GM18502 (cell line): ENCODE measurements at regions not wholly inside any gene's neighbourhood (a gene's known extent, or its start where the extent isn't known, plus 50 kb on each side); places are given as distances from the start of the nearest gene placed in this dataset.
"Not testable (repeated sequence)": the region's sequence is repeated elsewhere in the genome, so short reads cannot be mapped to it uniquely, and the experiment has no call there.

Source experiments
- ATAC-seq: cut with Tn5 transposase; IDR thresholded peaks from one replicate; pipeline ENCODE4 v1.9.1; 2021; ENCODE audit warnings: mild to moderate bottlenecking; ENCODE audit not compliant: unreplicated experiment, poor library complexity

DNA sequence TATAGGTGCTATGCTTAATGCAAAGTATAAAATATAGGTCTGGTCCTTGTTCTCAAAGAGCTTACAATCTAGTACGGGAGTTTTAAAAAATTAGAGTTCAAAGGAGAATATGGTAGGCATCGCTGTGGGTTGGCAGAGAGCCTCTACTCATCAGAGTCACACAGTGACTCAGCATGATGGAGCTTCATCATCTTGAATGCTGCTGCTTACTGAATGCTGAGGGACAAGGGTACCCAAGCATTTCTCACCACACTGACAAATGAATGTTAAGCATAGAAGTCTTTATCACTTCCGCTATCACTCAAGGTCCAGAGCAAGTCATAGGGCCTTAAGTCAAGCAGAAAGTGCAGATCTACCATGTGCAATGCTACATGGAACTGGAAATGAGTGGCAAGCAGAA, 268.6 kb upstream of the IGFBP7 start:
- no peak for ATAC-seq

DNA sequence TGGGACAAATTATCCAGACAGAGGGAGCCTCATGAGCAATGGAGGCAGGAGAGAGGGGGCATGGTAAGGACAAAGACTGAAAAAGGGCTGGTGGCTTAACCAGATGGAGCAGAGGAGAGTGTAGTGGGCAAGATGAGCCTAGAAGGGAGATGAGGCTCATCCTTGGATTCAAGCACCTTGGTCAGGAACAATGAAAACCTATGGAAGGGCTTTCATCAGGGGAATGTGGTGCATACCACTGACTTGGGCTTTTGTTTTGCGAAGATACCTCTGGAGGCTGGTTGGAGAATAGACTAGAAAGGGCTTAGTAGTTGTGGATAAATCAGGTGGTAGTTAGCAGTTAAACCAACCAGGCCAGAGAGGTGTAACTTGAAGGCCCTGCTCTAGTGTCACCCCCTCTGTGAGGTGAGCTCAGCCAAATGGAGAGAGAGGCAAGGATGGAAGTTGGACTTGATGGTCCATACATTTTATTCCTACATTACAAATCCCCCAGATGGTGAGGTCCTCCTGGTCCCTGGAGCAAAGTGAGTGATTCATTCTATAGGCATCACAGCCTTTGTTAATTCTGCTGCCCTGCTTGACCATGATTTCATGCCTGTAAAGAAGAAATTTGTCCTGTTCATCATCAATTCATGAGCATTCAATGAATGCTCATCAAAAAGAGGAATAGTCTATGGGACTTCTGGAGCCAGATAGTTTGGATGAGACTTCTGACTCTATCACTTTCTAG, 264.8 kb upstream of the IGFBP7 start:
- ATAC-seq: no peak

DNA sequence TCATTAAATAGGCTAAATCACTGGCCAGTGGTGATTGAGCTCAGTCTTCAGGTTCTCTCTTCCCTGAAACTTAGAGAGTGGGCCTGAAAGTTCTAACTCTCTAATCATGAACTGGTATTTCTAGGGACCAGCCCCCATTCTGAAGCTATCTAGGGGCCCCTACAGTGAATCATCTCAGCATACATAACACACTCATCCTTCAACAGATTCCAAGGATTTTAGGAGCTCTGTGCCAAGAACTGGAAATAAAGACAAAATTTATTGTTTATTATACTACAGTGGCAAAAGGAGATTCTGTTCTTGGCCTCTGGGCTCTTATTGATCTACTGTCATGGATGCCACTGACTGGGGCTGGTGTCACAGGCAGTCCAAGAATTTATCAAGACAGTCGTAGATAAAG, 263.8 kb upstream of the IGFBP7 start:
- ATAC-seq: no peak

DNA sequence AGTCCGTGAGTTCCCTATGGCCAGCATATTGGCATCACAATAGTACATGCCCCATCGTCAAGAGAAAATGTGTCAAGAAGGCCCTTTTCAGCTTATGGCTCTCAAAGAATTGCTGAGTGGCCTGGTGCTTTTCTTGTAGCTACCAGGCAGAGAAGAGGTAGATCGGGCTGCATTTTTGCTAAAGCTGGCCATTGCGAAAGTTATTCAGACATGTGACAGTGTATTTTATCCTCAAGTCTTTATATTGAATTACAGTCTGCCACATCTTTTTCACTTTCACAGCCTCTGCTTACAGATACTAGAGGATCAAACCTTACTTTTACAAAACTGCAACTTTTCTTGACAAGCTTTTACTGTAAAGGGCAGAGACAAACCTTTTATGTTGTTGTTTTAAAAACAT, 261.5 kb upstream of the IGFBP7 start:
- no peak for ATAC-seq

DNA sequence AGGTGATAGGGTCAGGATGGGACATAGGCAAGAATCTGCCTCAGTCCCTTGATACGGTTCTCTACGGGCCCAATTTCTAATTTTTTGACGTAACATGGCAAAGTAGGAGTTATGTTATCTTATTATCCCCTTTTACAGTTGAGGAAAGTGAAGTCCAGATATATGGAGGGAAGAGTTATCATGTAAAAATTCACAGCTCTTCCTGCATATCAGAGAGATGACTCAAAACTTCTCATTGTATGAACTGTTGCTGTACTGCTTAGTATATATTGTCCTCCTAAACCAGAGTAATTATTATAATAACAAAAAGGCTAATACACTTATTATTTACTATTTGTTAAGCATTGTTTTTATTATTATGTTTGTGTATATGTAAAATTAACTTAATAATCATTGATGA, 260.5 kb upstream of the IGFBP7 start:
- no peak for ATAC-seq

DNA sequence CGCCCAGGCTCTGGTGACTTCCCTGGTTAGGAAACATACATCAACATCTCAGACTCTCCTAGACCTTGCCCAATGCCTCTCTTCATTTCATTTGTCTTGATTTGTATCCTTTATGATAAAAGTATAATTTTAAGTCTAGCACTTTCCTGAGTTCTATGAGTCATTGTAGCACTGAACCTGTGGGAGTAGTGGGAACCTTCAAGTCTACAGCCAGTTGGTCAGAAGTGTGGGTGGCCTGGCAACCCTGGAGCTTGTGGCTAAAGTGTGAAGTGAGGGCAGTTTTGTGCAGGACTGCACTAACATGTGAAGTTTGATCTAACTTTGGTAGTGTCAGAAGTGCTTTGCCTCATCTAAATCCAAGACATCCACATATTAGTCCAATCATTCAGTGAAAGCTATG, 259.3 kb upstream of the IGFBP7 start:
- ATAC-seq: no peak

DNA sequence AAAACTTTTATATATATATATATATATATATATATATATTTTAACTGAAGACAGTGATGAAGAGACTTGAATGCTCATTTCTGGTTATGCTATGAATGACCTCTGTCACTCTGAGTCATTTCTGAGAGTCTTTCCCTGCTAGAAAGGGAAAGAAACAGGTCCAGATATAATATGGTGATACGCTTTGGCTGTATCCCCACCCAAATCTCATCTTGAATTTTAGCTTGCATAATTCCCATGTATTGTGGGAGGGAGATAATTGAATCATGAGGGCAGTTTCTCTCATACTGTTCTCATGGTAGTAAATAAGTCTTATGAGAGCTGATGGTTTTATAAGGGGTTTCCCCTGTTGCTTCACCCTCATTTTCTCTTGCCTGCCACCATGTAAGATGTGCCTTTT, 254.1 kb upstream of the IGFBP7 start:
- no peak for ATAC-seq

DNA sequence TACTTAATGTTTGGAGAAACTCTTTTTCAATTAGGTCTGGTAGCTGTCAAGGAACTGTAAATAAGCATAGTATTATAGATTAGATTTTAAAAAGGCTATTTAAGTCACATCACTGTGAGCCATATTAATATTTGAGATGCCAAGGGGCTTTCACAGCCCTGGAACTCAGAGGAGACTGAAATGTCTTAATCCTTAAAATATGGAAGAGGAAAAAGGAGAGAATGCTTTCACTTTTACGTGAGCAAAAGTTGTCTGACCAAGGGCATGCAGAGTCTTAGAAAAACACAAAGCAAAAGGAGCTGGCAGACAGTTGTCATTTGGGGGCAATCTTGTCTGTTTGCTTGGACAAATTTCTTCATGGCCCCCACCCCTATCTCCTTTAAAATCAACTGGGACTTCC, 253.2 kb upstream of the IGFBP7 start:
- no peak for ATAC-seq

DNA sequence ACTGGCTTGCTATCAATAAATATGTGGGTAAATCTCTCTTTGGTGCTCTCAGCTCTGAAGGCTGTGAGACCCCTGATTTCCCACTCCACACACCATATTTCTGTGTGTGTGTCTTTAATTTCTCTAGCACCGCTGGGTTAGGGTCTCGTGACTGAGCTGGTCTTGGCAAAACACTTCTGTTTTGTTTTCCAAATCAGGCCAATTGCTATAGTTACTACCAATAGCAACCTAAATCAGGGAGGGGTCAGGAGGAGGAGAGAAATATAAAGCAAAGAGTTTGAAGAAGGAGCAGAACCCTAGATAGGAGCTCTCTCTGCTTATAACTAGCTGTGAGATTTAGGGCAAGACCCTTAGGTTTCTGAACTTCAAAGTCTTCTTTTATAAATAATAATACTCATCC, 250.5 kb upstream of the IGFBP7 start:
- no peak for ATAC-seq

DNA sequence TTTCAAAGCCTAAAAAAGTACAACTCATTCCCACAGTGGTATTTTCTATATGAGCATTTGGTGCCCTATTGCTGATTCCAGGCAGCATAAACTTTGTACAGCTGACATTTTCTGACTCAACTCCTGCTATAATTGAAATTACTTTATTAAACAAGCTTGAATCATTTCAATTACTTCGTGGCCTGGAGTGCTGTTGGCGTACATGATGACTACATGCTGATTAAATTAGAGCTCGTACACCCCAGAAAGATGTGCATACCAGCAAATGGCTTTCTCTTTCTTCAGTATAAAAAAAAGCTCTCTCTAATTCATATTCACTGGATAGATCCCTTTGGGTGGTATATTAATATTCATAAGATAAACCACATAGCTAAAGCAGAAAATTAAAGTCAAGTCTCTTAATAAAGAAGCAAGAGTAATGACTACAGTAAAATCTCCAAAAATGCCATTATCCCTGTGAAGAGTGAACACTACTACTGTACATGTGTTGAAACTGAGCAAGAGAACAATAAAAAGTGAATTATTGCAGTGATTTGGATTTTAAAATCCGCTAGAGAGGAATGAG, 245.0 kb upstream of the IGFBP7 start:
- no peak for ATAC-seq

DNA sequence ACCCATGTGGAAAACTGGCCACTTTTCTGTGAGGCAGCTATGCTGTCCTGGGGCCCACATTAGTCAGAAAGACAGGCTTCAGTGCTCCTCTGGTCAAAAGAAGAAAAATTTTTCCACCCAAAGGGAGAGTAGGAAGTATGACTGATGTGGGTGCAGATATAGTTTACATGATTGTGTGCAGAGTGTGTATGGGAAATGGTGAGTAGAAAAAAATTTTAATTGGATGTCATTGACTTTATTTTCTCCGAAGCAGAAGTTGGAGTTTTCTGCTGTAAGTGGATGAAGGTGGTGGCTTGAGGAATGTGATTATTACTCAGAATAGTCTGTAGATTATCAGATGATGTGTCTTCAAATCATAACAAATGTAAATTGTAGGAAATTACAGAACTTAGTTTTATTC, 241.5 kb upstream of the IGFBP7 start:
- no peak for ATAC-seq

DNA sequence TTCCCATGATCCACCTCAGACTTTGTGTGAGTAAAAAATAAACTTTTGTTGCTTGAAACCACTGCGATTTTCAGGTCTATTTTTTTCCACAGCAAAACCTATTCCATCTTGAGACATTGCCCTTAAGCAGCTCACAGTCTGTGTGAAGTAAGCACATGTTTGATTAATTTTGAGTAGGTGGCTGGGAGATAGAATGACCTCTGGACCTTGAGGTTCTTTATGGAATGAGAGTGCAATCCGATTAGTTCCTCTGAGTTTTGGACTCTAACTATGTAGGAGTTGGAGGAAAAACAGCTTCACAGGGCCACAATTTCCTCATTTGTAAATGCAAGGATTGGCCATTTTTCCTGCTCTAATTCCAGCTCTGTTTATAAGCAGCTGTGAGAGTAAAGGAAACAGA, 234.1 kb upstream of the IGFBP7 start:
- no peak for ATAC-seq

DNA sequence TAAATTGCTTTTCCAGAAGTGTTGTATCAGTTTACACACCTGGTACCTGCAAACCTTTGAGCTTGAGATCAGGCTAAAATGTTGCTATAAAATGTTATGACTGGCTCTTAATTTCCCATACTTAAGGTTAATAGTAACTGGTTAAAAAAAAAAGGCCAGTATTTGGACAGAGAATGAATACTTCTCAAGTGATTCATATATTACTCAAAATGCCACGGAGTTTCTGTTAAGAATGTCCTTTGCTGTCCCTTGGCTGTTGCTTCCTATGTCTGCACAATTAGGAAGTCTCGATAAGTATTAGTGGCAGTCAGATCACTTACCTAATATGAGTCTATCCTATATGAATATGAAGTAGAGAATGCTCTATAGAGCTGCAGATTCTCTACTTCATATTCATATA, 232.2 kb upstream of the IGFBP7 start:
- ATAC-seq: no peak

DNA sequence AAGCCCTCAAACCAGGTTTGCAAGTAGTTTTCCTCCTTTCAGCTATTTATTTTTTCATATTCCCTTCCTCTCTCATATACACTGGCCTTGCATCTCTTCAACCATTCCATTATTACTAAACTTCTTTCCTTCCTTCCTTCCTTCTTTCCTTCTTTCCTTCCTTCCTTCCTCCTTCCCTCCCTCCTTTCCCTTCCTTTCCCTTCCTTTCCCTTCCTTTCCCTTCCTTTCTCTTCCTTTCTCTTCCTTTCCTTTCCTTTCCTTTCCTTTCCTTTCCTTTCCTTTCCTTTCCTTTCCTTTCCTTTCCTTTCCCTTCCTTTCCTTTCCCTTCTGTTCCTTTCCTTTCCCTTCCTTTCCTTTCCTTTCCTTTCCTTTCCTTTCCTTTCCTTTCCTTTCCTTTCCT, 228.7 kb upstream of the IGFBP7 start:
- ATAC-seq: not testable (repeated sequence)

DNA sequence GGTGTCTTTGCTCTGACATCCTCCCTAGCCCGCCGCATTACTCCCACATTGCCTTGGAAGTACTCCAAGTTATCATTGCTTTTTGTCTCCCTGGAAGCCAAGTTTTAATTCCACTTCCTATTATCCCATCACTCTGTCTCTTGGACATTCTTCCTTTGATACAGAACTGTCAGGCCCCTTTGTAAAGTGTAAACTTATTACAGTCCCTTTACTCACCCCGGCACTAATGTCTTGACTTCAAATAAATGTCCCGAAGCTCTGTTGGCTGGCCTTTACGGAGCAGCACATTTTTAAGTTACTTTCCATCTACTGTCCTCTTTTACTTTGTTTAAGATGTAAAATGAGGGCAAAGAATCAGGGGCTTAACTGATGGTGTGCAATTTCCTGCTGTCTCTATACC, 223.5 kb upstream of the IGFBP7 start:
- no peak for ATAC-seq

DNA sequence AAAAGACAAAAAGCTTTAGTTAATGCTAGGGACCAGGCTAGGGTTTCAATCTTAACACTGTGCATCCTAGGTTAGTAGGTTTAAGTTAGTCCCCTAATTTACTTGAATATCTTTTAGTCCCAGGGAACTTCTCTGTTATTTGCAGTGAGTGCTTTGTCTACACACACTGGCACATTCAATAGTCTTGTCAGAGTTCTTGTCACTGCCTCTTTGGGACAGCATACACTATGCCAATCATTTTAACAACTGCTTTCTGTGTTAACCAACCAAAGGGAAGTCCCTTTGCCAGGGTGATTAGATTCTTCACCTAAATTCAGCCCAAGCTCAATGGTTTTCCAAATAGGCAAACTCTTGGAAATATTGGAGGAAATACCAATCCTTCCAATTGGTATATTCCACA, 221.8 kb upstream of the IGFBP7 start:
- no peak for ATAC-seq

DNA sequence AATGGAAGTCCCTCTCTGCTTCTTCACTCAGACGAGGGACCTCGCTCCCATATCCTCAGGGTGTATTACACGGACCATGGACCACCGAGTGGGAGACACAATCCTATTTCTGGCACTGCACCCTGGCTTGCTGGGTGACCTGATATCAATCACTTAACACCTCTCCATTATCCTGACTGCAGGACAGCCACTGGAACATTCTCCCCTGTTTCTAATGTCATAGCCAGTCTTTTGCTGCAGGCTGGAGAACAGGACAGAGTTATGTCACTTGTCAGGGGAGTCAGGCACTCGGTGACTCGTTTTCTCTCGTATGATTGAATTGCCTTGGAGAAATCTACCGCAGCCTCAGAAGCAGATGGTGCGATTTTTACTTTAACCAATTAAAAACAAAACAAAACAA, 219.1 kb upstream of the IGFBP7 start:
- ATAC-seq: no peak

DNA sequence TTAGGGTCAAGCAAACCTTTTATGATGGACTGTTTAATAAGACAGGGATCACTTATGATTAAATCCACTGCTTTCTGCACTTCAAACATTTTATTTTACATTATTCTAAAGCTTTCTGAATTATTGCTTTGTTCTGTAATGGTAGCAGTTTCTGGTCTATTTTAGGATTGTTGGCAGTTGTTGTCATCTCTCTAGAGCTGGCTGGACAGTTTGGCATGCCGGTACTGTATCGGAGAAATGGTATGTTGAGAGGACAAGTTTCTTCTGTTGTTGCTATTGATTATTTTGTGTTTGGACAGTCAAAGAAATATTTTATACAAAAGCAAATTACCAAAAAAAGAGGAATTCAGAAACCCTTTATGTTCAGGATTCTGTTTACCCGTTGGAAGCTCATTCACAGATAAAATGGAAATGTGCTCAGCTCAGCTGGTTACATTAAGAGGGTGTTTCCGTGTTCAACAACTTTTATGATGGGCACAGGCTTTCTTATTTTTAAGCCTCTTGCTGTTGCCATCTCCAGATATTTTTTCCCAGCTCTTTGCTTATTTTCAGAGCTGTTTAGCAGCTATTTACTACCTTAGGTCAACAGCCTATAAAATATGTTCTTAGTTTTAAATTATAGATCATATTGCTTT, 214.6 kb upstream of the IGFBP7 start:
- ATAC-seq: no peak

DNA sequence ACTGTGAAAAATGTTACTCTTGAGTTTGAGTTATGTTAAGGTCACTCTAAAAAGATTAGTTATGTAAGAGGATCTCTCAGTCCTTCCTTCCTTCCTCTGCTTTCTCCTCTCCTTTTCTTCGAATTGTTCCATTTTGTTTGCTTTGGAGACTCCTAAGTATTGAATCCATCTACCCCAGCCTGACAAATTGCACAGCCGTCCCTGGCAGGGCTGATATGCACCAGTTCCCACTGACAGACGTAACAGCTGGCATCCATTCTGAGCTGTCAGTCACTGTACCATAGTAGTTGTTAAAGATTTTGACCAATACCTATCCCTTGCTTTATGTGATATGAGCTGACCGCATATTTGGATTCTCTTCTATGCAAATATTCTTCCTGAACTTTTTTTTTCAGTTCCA, 210.7 kb upstream of the IGFBP7 start:
- ATAC-seq: no peak

DNA sequence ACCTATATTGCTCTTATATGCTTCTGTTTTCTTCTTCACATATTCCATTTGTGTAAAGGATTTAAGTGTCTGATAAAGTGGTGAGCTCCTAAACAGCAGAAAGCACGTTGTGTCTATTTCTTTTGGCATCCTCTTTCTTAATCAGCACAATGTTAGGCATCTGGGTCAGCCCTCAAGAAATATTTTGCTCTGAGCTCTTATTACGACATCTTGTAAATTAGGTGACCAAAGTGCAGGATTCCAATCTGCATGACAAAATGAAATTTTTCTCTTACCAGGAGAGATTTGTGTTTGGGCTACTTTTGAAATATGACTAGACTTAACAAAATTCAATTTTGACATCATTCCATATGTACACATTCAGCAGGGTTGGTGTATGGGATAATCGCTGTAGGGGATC, 210.0 kb upstream of the IGFBP7 start:
- no peak for ATAC-seq

DNA sequence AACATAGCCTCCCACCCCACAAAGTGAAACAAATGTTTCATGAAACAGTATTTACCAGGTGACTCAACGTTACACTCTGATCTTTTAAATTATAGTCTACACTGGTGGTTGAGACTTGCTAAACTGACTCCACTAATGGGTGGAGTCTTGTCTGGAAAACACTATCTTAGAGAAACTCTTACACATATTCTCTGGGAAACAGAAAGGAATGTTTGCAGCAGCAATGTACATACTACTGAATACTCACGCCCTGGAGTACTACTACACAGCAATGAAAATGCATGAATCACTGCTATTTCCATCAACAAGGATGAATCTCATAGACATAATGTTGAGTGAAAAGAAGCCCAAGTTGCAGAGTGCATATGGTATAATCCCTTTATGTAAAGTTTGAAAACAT, 208.5 kb upstream of the IGFBP7 start:
- no peak for ATAC-seq

DNA sequence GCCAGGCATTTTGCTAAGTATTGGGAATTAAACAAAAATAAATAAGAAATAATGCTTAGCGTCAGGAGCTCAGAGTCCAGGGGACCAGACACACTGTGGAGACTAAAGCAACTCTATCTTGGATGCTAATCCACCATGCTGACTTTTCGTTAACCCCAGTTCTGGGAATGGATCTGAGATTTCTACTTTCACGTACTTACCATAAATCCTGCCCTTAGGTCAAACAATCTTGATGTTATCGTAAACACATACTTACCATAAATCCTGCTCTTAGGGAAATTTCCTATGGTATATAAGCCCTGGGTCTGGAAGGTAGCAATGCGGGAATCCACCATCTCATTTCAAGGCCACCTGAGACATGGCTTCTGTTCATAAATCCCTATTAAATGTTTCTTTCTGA, 204.5 kb upstream of the IGFBP7 start:
- ATAC-seq: no peak
